ENCODE measurements at regions not wholly inside any gene's neighbourhood (a gene's known extent, or its start where the extent isn't known, plus 50 kb on each side); places are given as distances from the start of the nearest gene placed in this dataset.

DNA sequence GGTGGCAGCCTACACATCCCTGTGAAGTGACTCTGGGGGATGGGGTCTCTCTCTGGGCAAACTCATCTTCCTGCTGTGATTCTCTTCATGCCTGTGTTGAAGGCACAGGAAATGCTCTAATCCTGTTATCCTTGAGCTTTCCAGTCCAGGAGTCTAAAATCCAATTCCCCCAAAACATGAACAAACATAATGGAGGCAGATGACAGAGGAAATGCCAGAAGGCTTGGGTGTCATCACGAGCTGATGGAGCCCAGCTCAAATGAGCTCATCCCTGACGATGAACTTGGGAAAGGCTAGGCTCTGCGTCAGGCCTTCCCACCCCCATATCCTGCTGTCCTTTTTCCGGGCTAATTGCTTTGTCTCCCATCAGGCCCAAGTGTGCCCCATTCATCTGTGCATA, 165.9 kb upstream of the PODXL start:
- Histone ChIP-seq H3K9me3 (no peaks in the 10 kb centered on the region), H3K36me3 (no peaks in the 10 kb centered on the region), H3K4me1 (no peaks in the 10 kb centered on the region), H3K27ac (no peak overlapping the region), H3K27me3 (no peaks in the 10 kb centered on the region), H3K4me3 (no peak overlapping the region), H3K9ac (ENCODE audit: low read depth in 2 of 2, low read length in 2 of 2) (no peak overlapping the region)
- DNase-seq = no peak
- no peak for TF ChIP-seq CTCF (IDR thresholded peaks at IDR 0.05)
- intact Hi-C loops (cut with DNase I) = no loop called here

DNA sequence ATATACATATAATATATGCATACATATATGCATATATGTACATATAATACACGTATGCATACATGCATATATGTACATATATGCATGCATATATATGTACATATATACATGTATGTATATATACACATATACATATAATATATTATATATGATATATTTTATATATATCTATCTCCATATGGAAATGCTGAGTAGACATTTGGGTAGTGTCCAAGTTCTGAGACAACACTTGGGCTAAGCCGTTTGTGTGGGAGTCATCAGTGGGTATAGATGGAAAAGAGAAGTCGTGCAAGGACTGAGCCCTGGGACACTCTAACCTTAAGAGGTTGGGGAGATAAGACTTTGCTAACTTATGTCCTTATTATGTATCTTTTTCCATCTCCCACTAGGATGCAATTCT, 165.2 kb upstream of the PODXL start:
- no peak for DNase-seq
- no peaks in the 10 kb centered on the region for H3K9me3 ChIP-seq
- H3K9ac ChIP-seq (ENCODE audit: low read depth in 2 of 2, low read length in 2 of 2) = no peak overlapping the region
- intact Hi-C loops (cut with DNase I) = no loop called here
- H3K4me3 ChIP-seq = no peak overlapping the region
- no peaks in the 10 kb centered on the region for H3K4me1 ChIP-seq
- no peaks in the 10 kb centered on the region for H3K36me3 ChIP-seq
- no peak for TF ChIP-seq CTCF (IDR thresholded peaks at IDR 0.05)
- H3K27ac ChIP-seq = no peak overlapping the region
- no peaks in the 10 kb centered on the region for H3K27me3 ChIP-seq

- DNase-seq = no peak
- Histone ChIP-seq H3K4me1 (no peaks in the 10 kb centered on the region), H3K9ac (ENCODE audit: low read depth in 2 of 2, low read length in 2 of 2) (no peak overlapping the region), H3K9me3 (no peaks in the 10 kb centered on the region), H3K36me3 (no peaks in the 10 kb centered on the region), H3K27ac (no peak overlapping the region), H3K4me3 (no peak overlapping the region), H3K27me3 (no peaks in the 10 kb centered on the region)
- intact Hi-C loops (cut with DNase I) = no loop called here
- no peak for TF ChIP-seq CTCF (IDR thresholded peaks at IDR 0.05)
Measured at GRCh38 chr7:131720703-131721102, 164.3 kb upstream of the PODXL start.

DNA sequence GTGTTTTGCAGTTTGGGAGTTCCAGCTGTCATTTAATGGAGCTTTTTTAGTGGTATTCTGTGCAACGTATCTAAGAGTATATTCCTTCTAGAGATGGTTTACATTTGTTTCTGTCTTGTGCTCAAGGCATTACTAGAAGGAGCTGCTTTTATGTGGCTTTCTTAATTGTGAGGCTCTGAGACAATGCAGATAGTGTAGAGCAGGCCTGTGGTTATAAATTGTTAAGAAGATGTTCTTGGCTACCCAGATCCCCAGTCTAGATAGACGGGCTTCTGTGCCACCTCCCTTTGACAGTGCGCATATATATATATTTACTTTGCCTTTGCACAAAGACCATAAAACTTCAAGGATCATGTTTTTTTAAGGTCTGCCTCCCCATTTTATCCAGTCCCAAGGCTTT, 160.8 kb upstream of the PODXL start:
- Histone ChIP-seq H3K9ac (ENCODE audit: low read depth in 2 of 2, low read length in 2 of 2) (no peak overlapping the region), H3K36me3 (no peaks in the 10 kb centered on the region), H3K4me3 (no peak overlapping the region), H3K9me3 (no peaks in the 10 kb centered on the region), H3K27ac (no peak overlapping the region), H3K4me1 (no peaks in the 10 kb centered on the region), H3K27me3 (no peaks in the 10 kb centered on the region)
- DNase-seq = no peak
- intact Hi-C loops (cut with DNase I) = no loop called here
- TF ChIP-seq CTCF (IDR thresholded peaks at IDR 0.05) = no peak

GRCh38 chr7:131699323-131699722, 142.9 kb upstream of the PODXL start:
- H3K4me1 ChIP-seq = no peaks in the 10 kb centered on the region
- no peaks in the 10 kb centered on the region for H3K36me3 ChIP-seq
- no peak for TF ChIP-seq CTCF (IDR thresholded peaks at IDR 0.05)
- no peak overlapping the region for H3K9ac ChIP-seq (ENCODE audit: low read depth in 2 of 2, low read length in 2 of 2)
- DNase-seq = no peak
- no peak overlapping the region for H3K27ac ChIP-seq
- no peak overlapping the region for H3K4me3 ChIP-seq
- H3K9me3 ChIP-seq = no peaks in the 10 kb centered on the region
- H3K27me3 ChIP-seq = no peaks in the 10 kb centered on the region
- intact Hi-C loops (cut with DNase I) = no loop called here
